ENCODE measurements at regions not wholly inside any gene's neighbourhood (a gene's known extent, or its start where the extent isn't known, plus 50 kb on each side); places are given as distances from the start of the nearest gene placed in this dataset.

DNA sequence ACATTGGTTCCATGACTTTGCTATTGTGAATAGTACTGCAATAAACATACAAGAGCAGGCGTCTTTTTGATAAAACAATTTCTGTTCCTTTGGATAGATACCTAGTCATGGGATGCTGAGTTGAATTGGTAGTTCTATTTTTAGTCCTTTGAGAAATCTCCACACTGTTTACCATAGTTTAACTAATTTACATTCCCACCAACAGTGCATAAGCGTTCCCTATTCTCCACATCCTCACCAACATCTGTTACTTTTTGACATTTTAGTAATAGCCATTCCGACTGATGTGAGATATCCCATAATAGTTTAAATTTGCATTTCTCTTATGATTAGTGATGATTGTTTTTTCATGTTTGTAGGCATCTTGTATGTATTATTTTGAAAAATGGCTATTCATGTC is 707.0 kb downstream of the SORCS1 start:
- H3K9me1 ChIP-seq (ENCODE audit: insufficient read depth, low read length): no peaks in the 10 kb centered on the region
- POLR2A ChIA-PET (ENCODE audit: unreplicated experiment): no interaction called here
- no peak overlapping the region for H2AFZ ChIP-seq (replicated peaks; ENCODE audit: low read length, poor library complexity)
- dilution Hi-C loops (cut with HindIII; ENCODE audit: low sequenced_read_pairs, unreplicated experiment) (no loop called here), in situ Hi-C loops (cut with MboI; ENCODE audit: low sequenced_read_pairs) (no loop called here), intact Hi-C loops (cut with micrococcal nuclease) (no loop called here)
- no TSS peak for BruUV-seq (replicated peaks)
- no peak overlapping the region for H2BK20ac ChIP-seq (ENCODE audit: low read depth, low read length)
- no peak overlapping the region for H2BK5ac ChIP-seq (ENCODE audit: low read depth, low read length, poor library complexity, severe bottlenecking)
- H3K27me3 ChIP-seq (ENCODE audit: control insufficient read depth, insufficient read depth, low read length): no peaks in the 10 kb centered on the region
- H4K8ac ChIP-seq (ENCODE audit: low read depth in 2 of 2, low read length in 2 of 2): no peak overlapping the region
- no peaks in the 10 kb centered on the region for H3K79me1 ChIP-seq (ENCODE audit: low read depth in 1 of 2, low read length in 2 of 2)
- DNase-seq (no peak), ATAC-seq (ENCODE audit: low read depth) (no peak)
- no peak overlapping the region for H4K91ac ChIP-seq (ENCODE audit: insufficient read depth, low read depth, low read length)
- no peak overlapping the region for H3K27ac ChIP-seq (ENCODE audit: insufficient read depth, low read length)
- no peaks in the 10 kb centered on the region for H3K36me3 ChIP-seq (ENCODE audit: control insufficient read depth, insufficient read depth, low read length)
- H3K23ac ChIP-seq (ENCODE audit: low read depth, low read length): no peak overlapping the region
- no peak overlapping the region for H3K14ac ChIP-seq (replicated peaks; ENCODE audit: low read depth, low read length)
- no peaks in the 10 kb centered on the region for H4K20me1 ChIP-seq (ENCODE audit: insufficient read depth, low read length)
- no peaks in the 10 kb centered on the region for H3K4me1 ChIP-seq (ENCODE audit: control insufficient read depth, insufficient read depth, low read length)
- CTCF ChIA-PET: no interaction called here
- H3K9me3 ChIP-seq (ENCODE audit: control insufficient read depth, insufficient read depth, low read length): no peaks in the 10 kb centered on the region
- H3K4me2 ChIP-seq (ENCODE audit: low read depth, low read length): no peak overlapping the region
- H3K9ac ChIP-seq (ENCODE audit: low read depth, low read length): no peak overlapping the region
- H3K4ac ChIP-seq (ENCODE audit: low read depth, low read length): no peak overlapping the region
- no peak overlapping the region for H2AK9ac ChIP-seq (replicated peaks; ENCODE audit: low read depth, low read length, poor library complexity)
- H3K18ac ChIP-seq (ENCODE audit: low read depth, low read length): no peak overlapping the region
- no peak overlapping the region for H2BK15ac ChIP-seq (ENCODE audit: low read depth, low read length)
- no peak overlapping the region for H2BK120ac ChIP-seq (ENCODE audit: low read depth, low read length)
- no peak overlapping the region for H2AK5ac ChIP-seq (ENCODE audit: low read depth, low read length)
- no peak overlapping the region for H3K4me3 ChIP-seq (ENCODE audit: insufficient read depth, low read depth, low read length)
- no CpG with 5 or more reads among the region's 3 CpGs for WGBS, 2 experiments (ENCODE audit: extremely low coverage in 2 of 2, insufficient read length in 1 of 2)
- no peak overlapping the region for H4K5ac ChIP-seq (ENCODE audit: low read depth, low read length)
- no peak for TF ChIP-seq POLR2A (IDR thresholded peaks at IDR 0.05; ENCODE audit: low read depth, low read length)
- no peak for TF ChIP-seq FOS (IDR thresholded peaks at IDR 0.05; ENCODE audit: low read depth, low read length)
- TF ChIP-seq MAFK (IDR thresholded peaks at IDR 0.05; ENCODE audit: low read depth, low read length): no peak
- no peak for TF ChIP-seq MAZ (IDR thresholded peaks at IDR 0.05; ENCODE audit: borderline replicate concordance, low read depth, low read length)
- no peak for TF ChIP-seq RFX5 (IDR thresholded peaks at IDR 0.05; ENCODE audit: low read depth, low read length)
- TF ChIP-seq, protein P1, sequence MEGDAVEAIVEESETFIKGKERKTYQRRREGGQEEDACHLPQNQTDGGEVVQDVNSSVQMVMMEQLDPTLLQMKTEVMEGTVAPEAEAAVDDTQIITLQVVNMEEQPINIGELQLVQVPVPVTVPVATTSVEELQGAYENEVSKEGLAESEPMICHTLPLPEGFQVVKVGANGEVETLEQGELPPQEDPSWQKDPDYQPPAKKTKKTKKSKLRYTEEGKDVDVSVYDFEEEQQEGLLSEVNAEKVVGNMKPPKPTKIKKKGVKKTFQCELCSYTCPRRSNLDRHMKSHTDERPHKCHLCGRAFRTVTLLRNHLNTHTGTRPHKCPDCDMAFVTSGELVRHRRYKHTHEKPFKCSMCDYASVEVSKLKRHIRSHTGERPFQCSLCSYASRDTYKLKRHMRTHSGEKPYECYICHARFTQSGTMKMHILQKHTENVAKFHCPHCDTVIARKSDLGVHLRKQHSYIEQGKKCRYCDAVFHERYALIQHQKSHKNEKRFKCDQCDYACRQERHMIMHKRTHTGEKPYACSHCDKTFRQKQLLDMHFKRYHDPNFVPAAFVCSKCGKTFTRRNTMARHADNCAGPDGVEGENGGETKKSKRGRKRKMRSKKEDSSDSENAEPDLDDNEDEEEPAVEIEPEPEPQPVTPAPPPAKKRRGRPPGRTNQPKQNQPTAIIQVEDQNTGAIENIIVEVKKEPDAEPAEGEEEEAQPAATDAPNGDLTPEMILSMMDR (conservative IDR thresholded peaks at IDR 0.05; ENCODE audit: low read depth, low read length): no peak
- no peak for TF ChIP-seq MXI1 (IDR thresholded peaks at IDR 0.05; ENCODE audit: borderline replicate concordance, low read depth, low read length)
- no peak for TF ChIP-seq NFE2L2 (IDR thresholded peaks at IDR 0.05; ENCODE audit: low read depth, low read length)
- TF ChIP-seq, protein P2, sequence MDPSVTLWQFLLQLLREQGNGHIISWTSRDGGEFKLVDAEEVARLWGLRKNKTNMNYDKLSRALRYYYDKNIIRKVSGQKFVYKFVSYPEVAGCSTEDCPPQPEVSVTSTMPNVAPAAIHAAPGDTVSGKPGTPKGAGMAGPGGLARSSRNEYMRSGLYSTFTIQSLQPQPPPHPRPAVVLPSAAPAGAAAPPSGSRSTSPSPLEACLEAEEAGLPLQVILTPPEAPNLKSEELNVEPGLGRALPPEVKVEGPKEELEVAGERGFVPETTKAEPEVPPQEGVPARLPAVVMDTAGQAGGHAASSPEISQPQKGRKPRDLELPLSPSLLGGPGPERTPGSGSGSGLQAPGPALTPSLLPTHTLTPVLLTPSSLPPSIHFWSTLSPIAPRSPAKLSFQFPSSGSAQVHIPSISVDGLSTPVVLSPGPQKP (IDR thresholded peaks at IDR 0.05; ENCODE audit: borderline replicate concordance, low read depth, low read length): no peak
- no peak for TF ChIP-seq BHLHE40 (IDR thresholded peaks at IDR 0.05; ENCODE audit: low read depth, low read length)
- TF ChIP-seq SMC3 (IDR thresholded peaks at IDR 0.05; ENCODE audit: low read depth, low read length): no peak
- TF ChIP-seq CEBPB (IDR thresholded peaks at IDR 0.05; ENCODE audit: low read depth, low read length): no peak
- no peak for TF ChIP-seq CHD1 (IDR thresholded peaks at IDR 0.05; ENCODE audit: low read depth, low read length)
- no peak for TF ChIP-seq RCOR1 (IDR thresholded peaks at IDR 0.05; ENCODE audit: insufficient replicate concordance, low read length)
- TF ChIP-seq, protein P3, sequence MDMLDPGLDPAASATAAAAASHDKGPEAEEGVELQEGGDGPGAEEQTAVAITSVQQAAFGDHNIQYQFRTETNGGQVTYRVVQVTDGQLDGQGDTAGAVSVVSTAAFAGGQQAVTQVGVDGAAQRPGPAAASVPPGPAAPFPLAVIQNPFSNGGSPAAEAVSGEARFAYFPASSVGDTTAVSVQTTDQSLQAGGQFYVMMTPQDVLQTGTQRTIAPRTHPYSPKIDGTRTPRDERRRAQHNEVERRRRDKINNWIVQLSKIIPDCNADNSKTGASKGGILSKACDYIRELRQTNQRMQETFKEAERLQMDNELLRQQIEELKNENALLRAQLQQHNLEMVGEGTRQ (IDR thresholded peaks at IDR 0.05; ENCODE audit: low read depth, low read length): no peak
- TF ChIP-seq RAD21 (IDR thresholded peaks at IDR 0.05; ENCODE audit: low read length): no peak
- H3K56ac ChIP-seq (ENCODE audit: extremely low read depth, insufficient read depth, low read length): no peak overlapping the region
